WI38 (cell line): ENCODE measurements at regions not wholly inside any gene's neighbourhood (a gene's known extent, or its start where the extent isn't known, plus 50 kb on each side); places are given as distances from the start of the nearest gene placed in this dataset.

Experiments used
- H3K4me3 ChIP-seq: 2 replicates; pipeline ENCODE4 v1.5.1; 2011; ENCODE audit warnings: low read depth, mild to moderate bottlenecking, control low read depth, low read length
- CTCF ChIP-seq: IDR thresholded peaks from 2 replicates; pipeline ENCODE4 v1.5.1; 2012; ENCODE audit warnings: low read depth, mild to moderate bottlenecking, control low read depth, low read length

- no peak overlapping the region for H3K4me3 ChIP-seq
- TF ChIP-seq CTCF: no peak
Measured at GRCh38 chr1:218847089-218847768, 326.4 kb upstream of the LYPLAL1 start.

- H3K4me3 ChIP-seq: no peak overlapping the region
- TF ChIP-seq CTCF: no peak
Measured at GRCh38 chr1:218848009-218848408, 325.7 kb upstream of the LYPLAL1 start.

GRCh38 chr1:218850367-218850766 lies 323.3 kb upstream of the LYPLAL1 start:
- TF ChIP-seq CTCF: no peak

GRCh38 chr1:218851586-218851985 lies 322.1 kb upstream of the LYPLAL1 start:
- TF ChIP-seq CTCF: no peak
- no peak overlapping the region for H3K4me3 ChIP-seq

More at GRCh38 chr1:218850367-218850766, 323.3 kb upstream of the LYPLAL1 start:
- H3K4me3 ChIP-seq: no peak overlapping the region

GRCh38 chr1:218852527-218852926 lies 321.2 kb upstream of the LYPLAL1 start:
- H3K4me3 ChIP-seq: no peak overlapping the region
- TF ChIP-seq CTCF: no peak

- no peak for TF ChIP-seq CTCF
- no peak overlapping the region for H3K4me3 ChIP-seq
Measured at GRCh38 chr1:218863987-218864386, 309.7 kb upstream of the LYPLAL1 start.

GRCh38 chr1:218865591-218865990 lies 308.1 kb upstream of the LYPLAL1 start:
- TF ChIP-seq CTCF: no peak
- no peak overlapping the region for H3K4me3 ChIP-seq
